PC-9 (cell line): ENCODE measurements at regions not wholly inside any gene's neighbourhood (a gene's known extent, or its start where the extent isn't known, plus 50 kb on each side); places are given as distances from the start of the nearest gene placed in this dataset.

Source experiments
- EZH2 ChIP-seq: fragments of 200-600 bp; sonication (generic); IDR thresholded peaks from 2 replicates; pipeline ENCODE4 v1.8.0; 2017; ENCODE audit warnings: antibody characterized with exemption, low read depth
- TF ChIP-seq, protein P1 (sequence below): fragments of 200-600 bp; sonication (generic); conservative IDR thresholded peaks from 2 replicates; pipeline ENCODE4 v1.6.1; 2017; ENCODE audit warnings: mixed run types, antibody characterized with exemption, mild to moderate bottlenecking, moderate library complexity

DNA sequence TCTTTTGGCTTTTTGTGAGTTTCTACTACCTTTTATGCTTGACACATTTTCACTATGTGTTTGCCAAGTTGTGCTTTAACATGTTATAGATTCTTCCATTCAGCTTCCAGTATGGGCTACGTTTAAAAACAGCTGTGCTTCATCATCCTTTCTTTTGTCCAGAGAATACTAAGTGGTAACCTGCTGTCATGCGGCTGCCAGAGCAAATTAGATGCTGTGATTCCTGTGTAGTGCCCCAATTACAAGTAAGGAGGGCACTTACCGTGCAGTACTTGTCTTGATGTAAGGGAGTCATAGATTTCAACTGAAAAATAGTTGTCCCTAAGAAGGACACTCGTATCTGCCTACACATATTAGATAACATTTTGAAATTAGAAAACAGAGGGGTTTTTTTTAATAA lies 531.8 kb upstream of the GALNTL6 start:
- TF ChIP-seq, protein P1, sequence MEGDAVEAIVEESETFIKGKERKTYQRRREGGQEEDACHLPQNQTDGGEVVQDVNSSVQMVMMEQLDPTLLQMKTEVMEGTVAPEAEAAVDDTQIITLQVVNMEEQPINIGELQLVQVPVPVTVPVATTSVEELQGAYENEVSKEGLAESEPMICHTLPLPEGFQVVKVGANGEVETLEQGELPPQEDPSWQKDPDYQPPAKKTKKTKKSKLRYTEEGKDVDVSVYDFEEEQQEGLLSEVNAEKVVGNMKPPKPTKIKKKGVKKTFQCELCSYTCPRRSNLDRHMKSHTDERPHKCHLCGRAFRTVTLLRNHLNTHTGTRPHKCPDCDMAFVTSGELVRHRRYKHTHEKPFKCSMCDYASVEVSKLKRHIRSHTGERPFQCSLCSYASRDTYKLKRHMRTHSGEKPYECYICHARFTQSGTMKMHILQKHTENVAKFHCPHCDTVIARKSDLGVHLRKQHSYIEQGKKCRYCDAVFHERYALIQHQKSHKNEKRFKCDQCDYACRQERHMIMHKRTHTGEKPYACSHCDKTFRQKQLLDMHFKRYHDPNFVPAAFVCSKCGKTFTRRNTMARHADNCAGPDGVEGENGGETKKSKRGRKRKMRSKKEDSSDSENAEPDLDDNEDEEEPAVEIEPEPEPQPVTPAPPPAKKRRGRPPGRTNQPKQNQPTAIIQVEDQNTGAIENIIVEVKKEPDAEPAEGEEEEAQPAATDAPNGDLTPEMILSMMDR, result no peak
- no peak for TF ChIP-seq EZH2
